Heart right ventricle (tissue), 16 donors: ENCODE measurements at regions not wholly inside any gene's neighbourhood (a gene's known extent, or its start where the extent isn't known, plus 50 kb on each side); places are given as distances from the start of the nearest gene placed in this dataset.

Source experiments
- ATAC-seq, 8 donors: fragments of 200-7000 bp; cut with Tn5 transposase; one replicate each; pipeline ENCODE4 v1.9.1; 2020; ENCODE audit warnings: mild to moderate bottlenecking in 8 of 8, moderate library complexity in 8 of 8, moderate number of reproducible peaks in 1 of 8
- DNase-seq, 2 donors: peaks; one replicate each; pipeline ENCODE4 v3.0.0-alpha.2; 2020
- H3K27ac ChIP-seq, 10 donors: fragments of 200-600 bp; sonication (generic) in 2 of 10; one replicate each; pipeline versions ENCODE4 v1.5.0 to v1.8.0; 2020 to 2022; ENCODE audit warnings: mild to moderate bottlenecking in 3 of 10
- H3K27me3 ChIP-seq, 7 donors: fragments of 200-600 bp; one replicate each; pipeline ENCODE4 v1.8.0; 2021 to 2022; ENCODE audit warnings: mild to moderate bottlenecking in 2 of 7
- H3K36me3 ChIP-seq, 9 donors: fragments of 200-600 bp; sonication (generic) in 1 of 9; one replicate each; pipeline versions ENCODE4 v1.5.0 to v1.8.0; 2020 to 2022; ENCODE audit warnings: mild to moderate bottlenecking in 2 of 9
- H3K4me1 ChIP-seq, 9 donors: fragments of 200-600 bp; sonication (generic) in 1 of 9; one replicate each; pipeline versions ENCODE4 v1.5.0 to v1.8.0; 2020 to 2022; ENCODE audit warnings: mild to moderate bottlenecking in 4 of 9
- H3K4me3 ChIP-seq, 10 donors: fragments of 200-600 bp; sonication (generic) in 2 of 10; one replicate each; pipeline versions ENCODE4 v1.5.0 to v1.8.0; 2020 to 2022; ENCODE audit warnings: mild to moderate bottlenecking in 7 of 10, moderate library complexity in 2 of 10
- H3K9me3 ChIP-seq, 11 donors: fragments of 200-600 bp in 10 of 11; sonication (generic) in 2 of 11; one replicate each; pipeline versions ENCODE4 v1.5.0 to v1.8.0; 2013 to 2022; ENCODE audit warnings: mild to moderate bottlenecking in 2 of 11, control low read depth in 1 of 11, moderate library complexity in 1 of 11
- WGBS, 2 donors: extraction: QIAGEN DNeasy Blood & Tissue Kit; methylation state at CpG; one replicate each; pipeline ENCODE4 v1.1.7; 2013; ENCODE audit warnings: inconsistent platforms in 1 of 2; 5-methylcytosine and 5-hydroxymethylcytosine counted together
- intact Hi-C, 10 donors: fragments of 100-400 bp; cut with DNase I; formaldehyde crosslinking; loops; one replicate each; pipeline versions ENCODE4 v1.11.1 to v1.14.2; 2022
- TF ChIP-seq, protein P1 (sequence below), 9 donors: fragments of 200-600 bp; sonication (generic) in 2 of 9; IDR thresholded peaks; one replicate each; pipeline versions ENCODE4 v1.5.0 to v1.8.0; 2021 to 2022; ENCODE audit warnings: antibody characterized with exemption in 9 of 9, mild to moderate bottlenecking in 5 of 9, moderate library complexity in 1 of 9
- donor health status: Arrhythmogenic right ventricular cardiomyopathy.
- donor health status: ischemic (EF 13 %, LVEDD 7.1; RV severe dilation, severe dysfunction).
- donor health status: healthy with polysubstance abuse.
- donor health status: DM: no; HTN: yes; CAD: no.
- donor health status: DM: no; HTN: no; CAD: no.
- donor health status: ischemic (EF 25% LVEDD 6.9; RV normal size, moderate dysfunction).
- donor health status: ischemic (EF 25% LVEDD 5.7; RV mildly dilated, moderate dysfunction).
- donor health status: healthy.
- donor health status: DM: yes; HTN: yes; CAD: no.
- donor health status: Ischemic cardiomyopathy.
- donor health status: ischemic (EF 35%, LVEDD 5.7; RV mildly dilated, moderate dysfunction).
- donor health status: nonischemic (EF 11% LVEDD 7.7; RV severe dilation, severe dysfunction).
- donor health status: DM: yes; HTN: yes; CAD: no.
- donor health status: PGD.
- donor health status: ischemic (EF 29% LVEDD 5.4; RV normal size, mild dysfunction).
- donor health status: nonischemic (EF 23%, LVEDD 6.1; RV moderate dilation, normal function).

DNA sequence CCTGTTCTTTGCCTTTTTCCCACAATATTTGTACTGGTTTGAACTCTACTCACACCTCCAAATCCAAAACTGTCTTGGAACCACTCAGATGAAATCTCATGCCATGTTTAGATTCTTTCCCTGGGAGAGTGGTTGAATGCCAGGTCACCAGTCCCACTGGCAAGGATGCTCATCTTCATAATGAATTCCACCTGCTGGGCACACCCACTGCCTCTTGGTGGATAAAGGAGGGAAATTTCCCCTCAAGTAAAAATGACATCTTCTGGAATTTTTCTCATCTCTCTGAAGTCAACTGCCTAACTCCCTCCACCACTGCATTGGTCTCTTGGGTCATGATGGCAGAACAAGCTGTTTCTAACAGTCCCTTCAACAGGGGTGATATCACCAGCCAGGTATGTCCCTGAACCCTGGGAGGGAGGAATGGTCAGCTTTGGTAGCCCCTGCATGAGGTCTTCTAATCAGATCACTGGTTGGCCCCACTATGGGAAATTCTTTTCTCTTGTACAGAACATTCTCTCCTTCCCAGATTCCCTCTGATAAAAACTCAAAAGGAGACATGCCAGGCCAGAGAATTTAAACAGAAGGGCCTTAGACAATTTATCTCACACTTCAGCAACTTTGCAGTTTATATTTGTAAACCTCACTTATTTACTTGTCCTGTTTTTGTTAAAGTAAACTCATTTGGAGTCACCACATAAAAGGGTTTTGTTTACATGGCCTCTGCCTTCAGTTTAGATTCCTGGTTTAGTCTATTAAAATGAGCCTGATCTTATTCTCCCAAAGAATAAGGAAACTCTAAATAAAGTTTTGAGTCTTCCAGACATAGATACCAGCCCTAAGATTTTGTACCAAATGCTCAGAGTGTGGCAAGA is 143.4 kb downstream of the WNT5A start:
- Histone ChIP-seq H3K9me3 (no peaks in the 10 kb centered on the region), H3K4me3 (no peak overlapping the region), H3K27me3 (peaks cover 0 to 7% (median 0%) of the 10 kb centered on the region in 7 donors), H3K27ac (no peak overlapping the region), H3K36me3 (no peaks in the 10 kb centered on the region), H3K4me1 (no peaks in the 10 kb centered on the region)
- TF ChIP-seq, protein P1, sequence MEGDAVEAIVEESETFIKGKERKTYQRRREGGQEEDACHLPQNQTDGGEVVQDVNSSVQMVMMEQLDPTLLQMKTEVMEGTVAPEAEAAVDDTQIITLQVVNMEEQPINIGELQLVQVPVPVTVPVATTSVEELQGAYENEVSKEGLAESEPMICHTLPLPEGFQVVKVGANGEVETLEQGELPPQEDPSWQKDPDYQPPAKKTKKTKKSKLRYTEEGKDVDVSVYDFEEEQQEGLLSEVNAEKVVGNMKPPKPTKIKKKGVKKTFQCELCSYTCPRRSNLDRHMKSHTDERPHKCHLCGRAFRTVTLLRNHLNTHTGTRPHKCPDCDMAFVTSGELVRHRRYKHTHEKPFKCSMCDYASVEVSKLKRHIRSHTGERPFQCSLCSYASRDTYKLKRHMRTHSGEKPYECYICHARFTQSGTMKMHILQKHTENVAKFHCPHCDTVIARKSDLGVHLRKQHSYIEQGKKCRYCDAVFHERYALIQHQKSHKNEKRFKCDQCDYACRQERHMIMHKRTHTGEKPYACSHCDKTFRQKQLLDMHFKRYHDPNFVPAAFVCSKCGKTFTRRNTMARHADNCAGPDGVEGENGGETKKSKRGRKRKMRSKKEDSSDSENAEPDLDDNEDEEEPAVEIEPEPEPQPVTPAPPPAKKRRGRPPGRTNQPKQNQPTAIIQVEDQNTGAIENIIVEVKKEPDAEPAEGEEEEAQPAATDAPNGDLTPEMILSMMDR (IDR thresholded peaks at IDR 0.05), result no peak
- intact Hi-C loops, result no loop called here
- DNase-seq (no peak), ATAC-seq (no peak)

DNA sequence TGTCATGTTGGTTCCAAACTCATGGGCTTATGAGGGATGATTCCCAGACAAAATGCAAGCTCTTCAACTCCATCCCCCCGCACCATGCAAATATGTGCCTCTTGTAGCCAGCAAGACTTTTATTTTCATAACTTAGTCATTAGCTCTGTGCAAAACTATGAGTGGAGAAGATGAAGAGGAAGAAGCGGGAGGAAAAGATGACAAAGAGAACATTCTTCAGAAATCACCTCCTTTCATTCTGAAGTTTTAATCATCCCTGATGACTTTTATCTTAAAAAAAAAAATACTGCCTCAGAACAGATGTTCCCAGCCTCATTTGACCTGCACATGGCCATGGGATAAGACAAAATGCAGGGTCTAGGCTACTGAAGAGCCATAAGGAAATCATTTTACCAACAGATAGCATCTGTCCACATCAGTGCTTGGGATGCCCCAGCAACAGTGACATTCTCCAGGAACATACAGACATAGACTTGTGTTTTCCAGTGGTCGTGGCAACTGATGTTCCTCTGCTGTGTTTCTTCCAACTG is 145.5 kb downstream of the WNT5A start:
- intact Hi-C loops, result no loop called here
- TF ChIP-seq, protein P1 (IDR thresholded peaks at IDR 0.05), result no peak
- DNase-seq, result no peak
- H3K9me3 ChIP-seq, result no peaks in the 10 kb centered on the region
- H3K36me3 ChIP-seq, result no peaks in the 10 kb centered on the region
- no peak overlapping the region for H3K4me3 ChIP-seq
- H3K4me1 ChIP-seq, result no peaks in the 10 kb centered on the region
- H3K27me3 ChIP-seq, result peaks cover 0 to 7% (median 0%) of the 10 kb centered on the region in 7 donors
- 62 to 67% methylated on average over 3 of the region's 3 CpGs for WGBS, 2 donors
- no peak for ATAC-seq
- no peak overlapping the region for H3K27ac ChIP-seq

DNA sequence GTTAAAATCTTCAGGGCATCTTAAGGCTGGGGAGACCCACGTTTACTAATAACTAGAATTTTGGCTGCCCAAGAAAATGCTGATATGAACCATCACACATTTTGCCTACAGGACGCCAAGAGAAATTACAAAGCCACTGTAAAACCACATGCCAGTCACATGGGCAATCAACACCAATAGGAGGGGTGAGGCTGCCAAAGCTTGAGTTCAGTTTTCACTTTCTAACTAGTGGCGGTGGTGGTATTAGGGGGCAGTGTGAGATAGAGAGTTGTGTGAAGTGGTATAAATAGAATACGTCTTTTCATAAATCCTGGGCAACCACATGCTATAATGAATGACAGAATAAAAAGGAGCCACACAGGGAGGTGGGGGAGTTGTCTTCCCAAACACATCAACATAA is 147.3 kb downstream of the WNT5A start:
- Histone ChIP-seq H3K9me3 (no peaks in the 10 kb centered on the region), H3K27ac (no peak overlapping the region), H3K27me3 (peaks cover 0 to 12% (median 6%) of the 10 kb centered on the region in 7 donors), H3K4me3 (no peak overlapping the region), H3K36me3 (no peaks in the 10 kb centered on the region), H3K4me1 (no peaks in the 10 kb centered on the region)
- TF ChIP-seq, protein P1 (IDR thresholded peaks at IDR 0.05), result no peak
- 80 to 85% methylated on average over 4 of the region's 4 CpGs for WGBS, 2 donors
- intact Hi-C loops, result no loop called here
- ATAC-seq (no peak), DNase-seq (no peak)

DNA sequence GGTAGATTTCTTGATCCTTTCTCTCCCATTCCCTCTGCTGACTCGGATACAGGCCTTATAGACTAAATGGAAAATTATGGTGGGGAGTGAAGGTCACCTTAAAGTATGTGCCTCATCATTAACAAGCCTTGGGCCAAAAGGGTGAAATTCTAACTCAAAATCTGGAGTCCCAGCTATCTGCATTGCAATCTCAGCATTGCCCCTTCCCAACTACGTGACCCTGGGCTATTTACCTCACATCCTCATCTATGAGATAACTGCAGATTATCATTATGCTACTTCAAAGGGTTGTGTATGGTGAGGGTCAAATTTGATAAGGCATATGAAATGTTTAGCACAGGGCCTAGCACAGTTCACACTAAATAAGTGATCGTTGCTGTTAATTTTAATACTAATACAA is 147.7 kb downstream of the WNT5A start:
- Histone ChIP-seq H3K9me3 (no peaks in the 10 kb centered on the region), H3K27me3 (peaks cover 0 to 12% (median 6%) of the 10 kb centered on the region in 7 donors), H3K36me3 (no peaks in the 10 kb centered on the region), H3K4me3 (no peak overlapping the region), H3K4me1 (no peaks in the 10 kb centered on the region), H3K27ac (no peak overlapping the region)
- DNase-seq (no peak), ATAC-seq (no peak)
- 85 to 89% methylated on average over 3 of the region's 3 CpGs for WGBS, 2 donors
- TF ChIP-seq, protein P1 (IDR thresholded peaks at IDR 0.05), result no peak
- intact Hi-C loops, result no loop called here
